Osteoblast (primary cell): ENCODE measurements at regions not wholly inside any gene's neighbourhood (a gene's known extent, or its start where the extent isn't known, plus 50 kb on each side); places are given as distances from the start of the nearest gene placed in this dataset.

ENCODE experiments used
- DNase-seq: peaks from one replicate; pipeline ENCODE4 v3.0.0; 2011; ENCODE audit warnings: low spot score, mixed read lengths; ENCODE audit not compliant: insufficient read length; ENCODE audit errors: missing footprints
- H2AFZ ChIP-seq: 2 replicates; pipeline ENCODE4 v1.6.0; 2011; ENCODE audit warnings: mild to moderate bottlenecking, low read length
- H3K27ac ChIP-seq: 2 replicates; pipeline ENCODE4 v1.5.1; 2011; ENCODE audit warnings: mild to moderate bottlenecking, low read depth, low read length, moderate library complexity
- H3K27me3 ChIP-seq: 2 replicates; pipeline ENCODE4 v1.6.0; 2012; ENCODE audit warnings: mild to moderate bottlenecking, control low read depth, inconsistent platforms, low read length, moderate library complexity; ENCODE audit not compliant: insufficient read depth
- H3K36me3 ChIP-seq: 2 replicates; pipeline ENCODE4 v1.5.1; 2011; ENCODE audit warnings: mild to moderate bottlenecking, low read length, control low read depth, moderate library complexity; ENCODE audit not compliant: insufficient read depth
- H3K4me1 ChIP-seq: 2 replicates; pipeline ENCODE4 v1.5.1; 2011; ENCODE audit warnings: mild to moderate bottlenecking, low read length, control low read depth, moderate library complexity; ENCODE audit not compliant: insufficient read depth
- H3K4me2 ChIP-seq: 2 replicates; pipeline ENCODE4 v1.6.0; 2011; ENCODE audit warnings: mild to moderate bottlenecking, low read length; ENCODE audit not compliant: insufficient read depth
- H3K4me3 ChIP-seq: fragments of 200-600 bp; sonication (generic); 3 replicates; pipeline ENCODE4 v1.5.1; 2012; ENCODE audit warnings: mild to moderate bottlenecking, low read length, inconsistent platforms; ENCODE audit not compliant: insufficient read depth
- H3K79me2 ChIP-seq: 2 replicates; pipeline ENCODE4 v1.6.0; 2012; ENCODE audit warnings: mild to moderate bottlenecking, low read length, control low read depth, inconsistent platforms; ENCODE audit not compliant: insufficient read depth
- H3K9me3 ChIP-seq: 2 replicates; pipeline ENCODE4 v1.5.1; 2011; ENCODE audit warnings: low read depth, low read length, control low read depth
- H4K20me1 ChIP-seq: 2 replicates; pipeline ENCODE4 v1.6.0; 2012; ENCODE audit warnings: mild to moderate bottlenecking, low read length, control low read depth; ENCODE audit not compliant: insufficient read depth
- CTCF ChIP-seq: IDR thresholded peaks from 2 replicates; pipeline ENCODE4 v1.5.1; 2011; ENCODE audit warnings: mild to moderate bottlenecking, low read depth, low read length, moderate library complexity; ENCODE audit errors: extremely low read depth

- H2AFZ ChIP-seq, result no peak overlapping the region
- no peaks in the 10 kb centered on the region for H3K4me1 ChIP-seq
- H3K4me3 ChIP-seq, result no peak overlapping the region
- no peak overlapping the region for H3K27ac ChIP-seq
- no peaks in the 10 kb centered on the region for H3K36me3 ChIP-seq
- DNase-seq, result no peak
- no peaks in the 10 kb centered on the region for H3K9me3 ChIP-seq
- H3K79me2 ChIP-seq, result no peaks in the 10 kb centered on the region
- no peaks in the 10 kb centered on the region for H3K27me3 ChIP-seq
- H3K4me2 ChIP-seq, result no peak overlapping the region
- no peak for TF ChIP-seq CTCF
- H4K20me1 ChIP-seq, result peaks cover 10% of the 10 kb centered on the region
Observed at GRCh38 chr16:85539629-85540291, 73.4 kb upstream of the GSE1 start.

GRCh38 chr16:85541181-85541580 lies 71.9 kb upstream of the GSE1 start:
- H3K27me3 ChIP-seq, result no peaks in the 10 kb centered on the region
- H3K36me3 ChIP-seq, result no peaks in the 10 kb centered on the region
- H3K4me1 ChIP-seq, result no peaks in the 10 kb centered on the region
- H3K4me3 ChIP-seq, result no peak overlapping the region
- H3K27ac ChIP-seq, result no peak overlapping the region
- TF ChIP-seq CTCF, result no peak
- DNase-seq, result no peak
- H4K20me1 ChIP-seq, result peaks cover 8% of the 10 kb centered on the region
- H3K79me2 ChIP-seq, result no peaks in the 10 kb centered on the region
- no peak overlapping the region for H2AFZ ChIP-seq
- no peaks in the 10 kb centered on the region for H3K9me3 ChIP-seq
- no peak overlapping the region for H3K4me2 ChIP-seq

- TF ChIP-seq CTCF, result no peak
- Histone ChIP-seq H3K4me3 (no peak overlapping the region), H2AFZ (no peak overlapping the region), H3K27ac (no peak overlapping the region), H3K36me3 (no peaks in the 10 kb centered on the region), H3K4me1 (no peaks in the 10 kb centered on the region), H3K27me3 (no peaks in the 10 kb centered on the region), H4K20me1 (peaks cover 8% of the 10 kb centered on the region), H3K4me2 (no peak overlapping the region), H3K9me3 (no peaks in the 10 kb centered on the region), H3K79me2 (no peaks in the 10 kb centered on the region)
- no peak for DNase-seq
Observed at GRCh38 chr16:85541619-85541979, 71.5 kb upstream of the GSE1 start.

DNA sequence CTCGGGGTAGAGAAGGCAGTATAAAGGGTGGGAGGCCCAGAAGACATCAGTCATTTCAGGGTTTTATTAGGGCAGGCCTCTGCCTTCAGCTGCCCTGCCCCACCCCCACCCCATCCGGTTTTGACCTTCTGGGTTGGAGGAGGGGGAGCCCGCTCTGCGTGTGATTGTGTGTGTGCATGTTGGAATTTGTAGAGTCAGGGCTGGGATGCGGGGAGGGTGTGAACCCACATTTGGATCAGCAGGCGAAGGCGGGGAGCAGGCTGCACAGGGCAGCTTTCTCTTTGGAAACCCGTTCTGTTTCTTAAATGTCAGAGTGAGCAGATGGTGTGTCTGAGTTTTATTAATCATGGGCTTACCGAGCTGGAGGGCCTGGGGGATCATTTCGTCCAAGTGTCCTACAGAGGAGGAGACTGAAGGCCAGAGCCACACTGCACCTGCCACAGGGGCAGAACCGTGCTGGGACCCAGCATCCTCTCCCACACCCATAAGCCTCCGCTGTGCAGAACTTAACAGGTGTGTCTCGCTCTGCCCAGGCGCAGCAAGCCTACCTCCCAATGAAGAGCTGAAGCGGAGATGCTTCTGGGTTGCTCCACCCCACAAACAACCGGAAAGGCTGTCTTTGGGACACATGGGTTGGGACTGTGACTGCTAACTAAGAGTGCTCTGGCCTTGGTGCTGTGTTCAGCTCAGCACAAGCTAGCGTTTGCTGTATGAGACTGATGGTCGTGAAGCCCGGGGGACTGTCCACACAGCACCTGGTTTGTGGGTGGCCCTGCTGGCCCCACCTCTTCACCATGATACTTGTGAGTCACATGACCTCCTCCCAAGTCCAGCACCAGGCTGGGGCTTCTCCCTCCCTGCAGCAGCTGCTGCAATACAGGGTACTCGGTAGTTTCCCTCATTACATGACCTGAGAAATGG lies 70.9 kb upstream of the GSE1 start:
- DNase-seq, result peak; percentile 91
- no peak overlapping the region for H2AFZ ChIP-seq

More for the DNA sequence above, 70.9 kb upstream of the GSE1 start:
- no peaks in the 10 kb centered on the region for H3K4me1 ChIP-seq
- H3K4me2 ChIP-seq, result no peak overlapping the region
- H3K9me3 ChIP-seq, result no peaks in the 10 kb centered on the region
- H3K36me3 ChIP-seq, result no peaks in the 10 kb centered on the region
- H4K20me1 ChIP-seq, result peaks cover 8% of the 10 kb centered on the region
- no peaks in the 10 kb centered on the region for H3K79me2 ChIP-seq
- H3K27me3 ChIP-seq, result no peaks in the 10 kb centered on the region
- TF ChIP-seq CTCF, result no peak
- H3K27ac ChIP-seq, result no peak overlapping the region
- H3K4me3 ChIP-seq, result no peak overlapping the region
